VCaP (cell line): ENCODE measurements at regions not wholly inside any gene's neighbourhood (a gene's known extent, or its start where the extent isn't known, plus 50 kb on each side); places are given as distances from the start of the nearest gene placed in this dataset.

ENCODE experiments used
- H3K27ac ChIP-seq: fragments of 450-650 bp; 2 replicates; pipeline ENCODE4 v1.5.1; 2017
- TF ChIP-seq, protein P1 (sequence below): fragments of 450-650 bp; conservative IDR thresholded peaks from 2 replicates; pipeline ENCODE4 v1.5.1; 2017; ENCODE audit warnings: mild to moderate bottlenecking, moderate library complexity

DNA sequence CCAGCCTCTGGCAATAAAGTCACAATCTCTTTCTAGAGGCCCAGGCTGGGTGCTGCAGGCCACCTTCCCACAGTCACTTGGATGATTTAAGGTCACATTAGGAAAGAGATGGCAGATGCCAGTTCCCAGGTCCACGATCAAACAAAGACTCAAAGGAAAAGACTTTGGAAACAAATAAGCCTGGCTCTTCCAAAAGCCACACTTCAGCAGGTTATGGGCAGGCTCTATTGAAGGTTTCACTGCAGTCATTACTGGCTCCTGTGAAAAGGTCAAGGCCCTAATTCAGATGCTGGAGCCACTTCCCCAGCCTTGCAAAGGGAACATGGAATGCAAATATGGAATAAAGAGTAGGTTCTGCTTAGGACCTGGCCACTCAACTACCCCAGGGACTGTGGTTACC, 104.0 kb upstream of the ZNF32 start:
- TF ChIP-seq, protein P1, sequence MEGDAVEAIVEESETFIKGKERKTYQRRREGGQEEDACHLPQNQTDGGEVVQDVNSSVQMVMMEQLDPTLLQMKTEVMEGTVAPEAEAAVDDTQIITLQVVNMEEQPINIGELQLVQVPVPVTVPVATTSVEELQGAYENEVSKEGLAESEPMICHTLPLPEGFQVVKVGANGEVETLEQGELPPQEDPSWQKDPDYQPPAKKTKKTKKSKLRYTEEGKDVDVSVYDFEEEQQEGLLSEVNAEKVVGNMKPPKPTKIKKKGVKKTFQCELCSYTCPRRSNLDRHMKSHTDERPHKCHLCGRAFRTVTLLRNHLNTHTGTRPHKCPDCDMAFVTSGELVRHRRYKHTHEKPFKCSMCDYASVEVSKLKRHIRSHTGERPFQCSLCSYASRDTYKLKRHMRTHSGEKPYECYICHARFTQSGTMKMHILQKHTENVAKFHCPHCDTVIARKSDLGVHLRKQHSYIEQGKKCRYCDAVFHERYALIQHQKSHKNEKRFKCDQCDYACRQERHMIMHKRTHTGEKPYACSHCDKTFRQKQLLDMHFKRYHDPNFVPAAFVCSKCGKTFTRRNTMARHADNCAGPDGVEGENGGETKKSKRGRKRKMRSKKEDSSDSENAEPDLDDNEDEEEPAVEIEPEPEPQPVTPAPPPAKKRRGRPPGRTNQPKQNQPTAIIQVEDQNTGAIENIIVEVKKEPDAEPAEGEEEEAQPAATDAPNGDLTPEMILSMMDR = no peak
- no peak overlapping the region for H3K27ac ChIP-seq

DNA sequence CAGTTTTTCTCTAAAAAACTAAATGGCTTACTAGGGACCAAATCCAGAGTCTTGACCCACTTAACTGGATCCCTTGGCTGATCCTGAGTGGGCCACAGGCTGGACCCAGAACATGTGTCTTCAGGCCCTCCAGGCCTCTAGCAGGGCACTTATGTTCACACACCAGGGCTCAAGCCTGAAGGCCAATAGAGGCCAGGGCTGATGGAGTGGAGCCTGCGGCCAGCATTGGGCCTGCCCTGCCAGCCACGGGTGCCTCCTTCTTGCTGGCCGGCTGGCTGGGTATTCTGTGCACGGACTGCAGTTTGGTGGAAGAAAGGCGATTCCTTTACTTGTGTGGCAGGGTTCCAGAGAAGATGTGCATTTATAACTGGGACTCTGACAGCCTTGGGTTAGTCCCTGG, 103.0 kb upstream of the ZNF32 start:
- H3K27ac ChIP-seq = no peak overlapping the region
- TF ChIP-seq, protein P1 = no peak

DNA sequence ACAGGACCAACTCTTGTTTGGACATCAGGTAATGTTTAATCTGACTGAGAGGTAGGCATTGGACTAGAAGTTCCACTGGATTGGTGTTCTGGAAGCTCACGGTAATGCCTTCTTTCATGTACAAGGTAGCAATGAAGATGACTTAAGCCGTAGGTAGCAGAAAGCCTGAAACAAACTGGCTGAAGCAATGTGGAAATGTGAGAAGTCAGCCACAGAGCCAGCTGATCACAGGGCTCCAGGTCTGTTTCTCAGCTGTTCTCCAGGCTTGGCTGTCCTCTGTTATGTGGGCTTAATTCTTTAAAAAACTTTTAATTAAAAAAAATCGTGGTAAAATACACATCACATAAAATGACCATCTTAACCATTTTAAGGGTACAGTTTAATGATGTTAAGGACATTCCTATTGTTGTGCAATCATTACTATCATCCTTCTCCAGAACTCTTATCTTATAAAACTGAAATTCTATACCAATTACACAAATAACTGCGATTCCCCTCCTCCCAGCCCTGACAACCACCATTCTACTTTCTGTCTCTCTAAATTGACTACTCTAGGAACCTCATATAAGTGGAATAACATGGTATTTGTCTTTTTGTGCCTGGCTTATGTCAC, 101.4 kb upstream of the ZNF32 start:
- TF ChIP-seq, protein P1 = no peak
- no peak overlapping the region for H3K27ac ChIP-seq

DNA sequence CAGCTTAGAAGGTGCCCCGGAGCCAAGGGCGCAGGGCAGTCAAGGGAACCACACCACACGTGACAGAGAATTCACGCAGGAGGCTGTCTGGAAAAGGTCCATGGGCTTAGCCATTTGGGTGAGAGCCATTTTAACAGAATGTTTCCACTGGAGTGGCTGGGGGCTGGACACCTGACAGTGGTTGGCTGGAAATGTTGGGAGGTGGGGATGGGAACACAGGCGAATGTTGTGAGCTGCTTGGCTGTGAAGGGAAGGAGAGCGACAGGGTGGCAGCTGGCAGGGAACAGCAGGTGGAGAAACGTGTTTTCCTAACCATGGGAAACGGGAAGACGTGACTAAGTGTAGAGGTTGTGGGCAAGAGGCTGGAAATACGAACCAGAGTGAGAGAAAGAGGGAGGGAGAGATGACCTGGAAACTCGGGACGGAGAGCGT, 100.5 kb upstream of the ZNF32 start:
- no peak overlapping the region for H3K27ac ChIP-seq

DNA sequence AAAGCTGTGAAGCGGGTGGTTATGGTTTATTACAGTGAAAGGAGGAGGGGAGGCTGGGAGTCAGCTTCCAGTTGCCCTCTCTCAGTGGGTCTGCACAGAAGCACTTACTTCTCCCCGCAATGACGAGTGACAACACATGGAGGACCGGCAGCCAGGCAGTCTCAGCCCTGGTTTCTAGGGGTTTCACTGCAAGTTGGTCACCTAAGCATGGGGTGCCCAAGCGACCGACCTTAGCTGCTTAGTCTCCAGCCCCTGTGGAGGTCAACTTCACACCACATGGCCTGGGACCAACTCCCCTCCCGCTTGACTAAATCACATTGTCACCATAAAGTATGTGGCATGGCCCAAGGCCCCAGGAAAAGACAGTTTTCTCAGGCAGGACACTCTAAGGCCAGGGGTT, 99.9 kb upstream of the ZNF32 start:
- no peak overlapping the region for H3K27ac ChIP-seq
- TF ChIP-seq, protein P1 = no peak

More for the DNA sequence above, 100.5 kb upstream of the ZNF32 start:
- TF ChIP-seq, protein P1 = no peak

DNA sequence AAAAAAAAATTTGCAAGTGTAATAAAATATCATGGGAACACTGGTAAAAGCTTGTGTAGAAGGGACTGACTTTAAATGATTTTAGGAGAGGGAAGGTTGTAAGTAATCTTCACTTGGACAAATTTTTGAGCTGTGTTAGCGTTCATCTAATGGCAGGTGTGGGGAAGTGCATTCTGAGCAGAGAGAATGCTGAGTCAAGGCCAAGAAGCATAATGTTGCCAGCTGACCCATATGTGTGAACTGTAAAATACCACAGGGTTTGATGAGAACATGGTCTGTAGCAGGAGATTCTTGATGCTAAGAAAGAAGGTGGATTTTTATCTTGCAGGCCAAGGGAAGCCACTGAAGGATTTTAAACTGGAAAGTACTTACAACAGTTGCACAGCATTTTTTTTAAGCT, 98.2 kb upstream of the ZNF32 start:
- H3K27ac ChIP-seq = no peak overlapping the region
- TF ChIP-seq, protein P1 = no peak

DNA sequence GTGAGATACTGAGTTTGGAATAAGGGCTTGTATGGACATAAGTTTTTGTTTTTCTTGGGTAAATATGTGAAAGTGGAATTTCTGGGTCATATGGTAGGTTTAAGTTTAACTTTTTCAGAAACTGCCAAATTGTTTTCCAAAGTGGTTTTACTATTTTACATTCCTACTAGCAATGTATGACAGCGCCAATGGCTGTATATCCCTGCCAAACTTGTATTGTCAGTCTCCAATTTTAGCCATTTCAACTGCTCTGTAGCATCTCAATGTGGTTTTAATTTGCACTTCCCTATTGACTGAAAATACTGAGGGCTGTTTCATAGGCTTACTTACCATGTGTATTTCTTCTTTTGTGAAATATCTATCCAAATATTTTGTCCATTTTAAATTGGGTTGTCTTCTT, 90.5 kb upstream of the ZNF32 start:
- no peak overlapping the region for H3K27ac ChIP-seq
- TF ChIP-seq, protein P1 = no peak
